HL-60 (cell line): ENCODE measurements at regions not wholly inside any gene's neighbourhood (a gene's known extent, or its start where the extent isn't known, plus 50 kb on each side); places are given as distances from the start of the nearest gene placed in this dataset.

Experiments
- DNase-seq, 2 experiments: peaks; one replicate each; pipeline ENCODE4 v3.0.0-alpha.2; 2010 to 2020; ENCODE audit warnings: low read depth in 1 of 2, low spot score in 1 of 2
- H3K27ac ChIP-seq: fragments of 250-450 bp; sonication (Bioruptor Pico); replicated peaks from 2 replicates; pipeline ENCODE4 v1.5.1; 2020; ENCODE audit warnings: mild to moderate bottlenecking, moderate library complexity
- H3K27me3 ChIP-seq: fragments of 250-450 bp; sonication (Bioruptor Pico); 2 replicates; pipeline ENCODE4 v1.5.1; 2021; ENCODE audit warnings: mild to moderate bottlenecking, moderate library complexity; ENCODE audit not compliant: insufficient read depth, poor library complexity, severe bottlenecking
- H3K4me3 ChIP-seq: replicated peaks from 2 replicates; pipeline ENCODE4 v1.5.1; 2011; ENCODE audit warnings: mild to moderate bottlenecking, control low read depth, low read length; ENCODE audit not compliant: insufficient read depth
- CTCF ChIP-seq: IDR thresholded peaks from one replicate; pipeline ENCODE4 v1.5.1; 2011; ENCODE audit warnings: low read length, control low read depth, inconsistent platforms; ENCODE audit not compliant: insufficient read depth
- GABPA ChIP-seq: IDR thresholded peaks from 2 replicates; pipeline ENCODE4 v1.6.1; 2012; ENCODE audit warnings: low read depth
- POLR2AphosphoS5 ChIP-seq: IDR thresholded peaks from 2 replicates; pipeline ENCODE4 v1.6.1; 2012; ENCODE audit warnings: low read depth
- REST ChIP-seq: IDR thresholded peaks from 2 replicates; pipeline ENCODE4 v1.6.1; 2012; ENCODE audit warnings: low read depth; ENCODE audit not compliant: insufficient replicate concordance
- SPI1 ChIP-seq: IDR thresholded peaks from 2 replicates; pipeline ENCODE4 v1.6.1; 2012; ENCODE audit warnings: low read depth, mild to moderate bottlenecking, borderline replicate concordance

GRCh38 chr5:136780518-136780917, 415.2 kb upstream of the TRPC7 start:
- TF ChIP-seq REST (no peak), POLR2AphosphoS5 (no peak), SPI1 (no peak), CTCF (no peak), GABPA (no peak)
- Histone ChIP-seq H3K27me3 (no peaks in the 10 kb centered on the region), H3K4me3 (no peak overlapping the region), H3K27ac (no peak overlapping the region)
- no peak for DNase-seq

- no peak overlapping the region for H3K4me3 ChIP-seq
- no peak overlapping the region for H3K27ac ChIP-seq
- H3K27me3 ChIP-seq, result no peaks in the 10 kb centered on the region
- TF ChIP-seq CTCF (no peak), GABPA (no peak), SPI1 (no peak)
- DNase-seq, result no peak
These were observed 410.9 kb upstream of the TRPC7 start for GRCh38 chr5:136776022-136776927.

GRCh38 chr5:136772491-136772890, 407.1 kb upstream of the TRPC7 start:
- H3K27ac ChIP-seq, result no peak overlapping the region
- no peak overlapping the region for H3K4me3 ChIP-seq
- no peak for DNase-seq
- TF ChIP-seq POLR2AphosphoS5 (no peak), CTCF (no peak), REST (no peak), GABPA (no peak), SPI1 (no peak)
- no peaks in the 10 kb centered on the region for H3K27me3 ChIP-seq
